GM10248 (cell line): ENCODE measurements at regions not wholly inside any gene's neighbourhood (a gene's known extent, or its start where the extent isn't known, plus 50 kb on each side); places are given as distances from the start of the nearest gene placed in this dataset.
"Not testable (repeated sequence)": the region's sequence is repeated elsewhere in the genome, so short reads cannot be mapped to it uniquely, and the experiment has no call there.

Source experiments
- CTCF ChIA-PET: fragments of 300-600 bp; sonication (Branson Sonifier 250); formaldehyde crosslinking; extraction: SDS; loops from one replicate; lab custom pipeline; 2021; ENCODE audit warnings: antibody characterized with exemption; lab: Yijun Ruan, JAX
- POLR2A ChIA-PET: fragments of 350-650 bp; sonication (Branson Sonifier 250); formaldehyde crosslinking; extraction: SDS; loops from one replicate; lab custom pipeline; 2020; ENCODE audit warnings: antibody characterized with exemption; lab: Yijun Ruan, JAX
- DNase-seq: peaks from one replicate; pipeline ENCODE4 v3.0.0; 2012; ENCODE audit errors: extremely low spot score
- TF ChIP-seq, protein P1 (sequence below): IDR thresholded peaks from 2 replicates; pipeline ENCODE4 v1.5.1; 2012; ENCODE audit warnings: mild to moderate bottlenecking, low read depth; ENCODE audit errors: extremely low read depth, missing control alignments, control extremely low read depth

DNA sequence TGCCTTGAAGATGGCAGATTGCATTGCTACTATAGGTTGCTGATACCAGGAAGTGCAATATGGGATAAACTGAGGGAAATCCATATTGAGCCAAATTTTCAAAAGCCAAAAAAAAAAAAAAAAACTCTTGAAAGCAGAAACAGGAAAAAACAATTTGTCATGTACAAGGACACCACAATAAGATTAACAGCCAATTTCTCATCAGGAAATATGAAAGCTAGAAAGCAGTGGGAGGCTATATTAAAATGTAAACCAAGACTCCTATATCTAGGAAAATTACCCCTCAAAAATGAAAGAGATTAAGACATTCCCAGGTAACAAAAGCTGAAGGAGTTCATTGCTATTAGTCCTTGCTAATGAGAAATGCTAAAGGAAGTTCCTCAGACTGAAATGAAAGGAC is 462.8 kb upstream of the DPH6 start:
- POLR2A ChIA-PET, result no interaction called here
- TF ChIP-seq, protein P1, sequence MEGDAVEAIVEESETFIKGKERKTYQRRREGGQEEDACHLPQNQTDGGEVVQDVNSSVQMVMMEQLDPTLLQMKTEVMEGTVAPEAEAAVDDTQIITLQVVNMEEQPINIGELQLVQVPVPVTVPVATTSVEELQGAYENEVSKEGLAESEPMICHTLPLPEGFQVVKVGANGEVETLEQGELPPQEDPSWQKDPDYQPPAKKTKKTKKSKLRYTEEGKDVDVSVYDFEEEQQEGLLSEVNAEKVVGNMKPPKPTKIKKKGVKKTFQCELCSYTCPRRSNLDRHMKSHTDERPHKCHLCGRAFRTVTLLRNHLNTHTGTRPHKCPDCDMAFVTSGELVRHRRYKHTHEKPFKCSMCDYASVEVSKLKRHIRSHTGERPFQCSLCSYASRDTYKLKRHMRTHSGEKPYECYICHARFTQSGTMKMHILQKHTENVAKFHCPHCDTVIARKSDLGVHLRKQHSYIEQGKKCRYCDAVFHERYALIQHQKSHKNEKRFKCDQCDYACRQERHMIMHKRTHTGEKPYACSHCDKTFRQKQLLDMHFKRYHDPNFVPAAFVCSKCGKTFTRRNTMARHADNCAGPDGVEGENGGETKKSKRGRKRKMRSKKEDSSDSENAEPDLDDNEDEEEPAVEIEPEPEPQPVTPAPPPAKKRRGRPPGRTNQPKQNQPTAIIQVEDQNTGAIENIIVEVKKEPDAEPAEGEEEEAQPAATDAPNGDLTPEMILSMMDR, result no peak
- CTCF ChIA-PET, result interaction anchor here (1.1 to 1.2 kb wide), 2 partner anchors 10 to 11 kb away, joined by 4 read pairs; no protein-coding TSS in a partner anchor
- no peak for DNase-seq

- CTCF ChIA-PET, result no interaction called here
- TF ChIP-seq, protein P1, result no peak
- POLR2A ChIA-PET, result no interaction called here
- no peak for DNase-seq
Observed at GRCh38 chr15:36024031-36024688, 478.2 kb upstream of the DPH6 start.

- POLR2A ChIA-PET, result no interaction called here
- TF ChIP-seq, protein P1, result no peak
- CTCF ChIA-PET, result no interaction called here
- no peak for DNase-seq
Observed at GRCh38 chr15:36026627-36027283, 480.8 kb upstream of the DPH6 start.

- POLR2A ChIA-PET, result no interaction called here
- CTCF ChIA-PET, result no interaction called here
- no peak for DNase-seq
- TF ChIP-seq, protein P1, result no peak
Observed at GRCh38 chr15:36029606-36030210, 483.7 kb upstream of the DPH6 start.

DNA sequence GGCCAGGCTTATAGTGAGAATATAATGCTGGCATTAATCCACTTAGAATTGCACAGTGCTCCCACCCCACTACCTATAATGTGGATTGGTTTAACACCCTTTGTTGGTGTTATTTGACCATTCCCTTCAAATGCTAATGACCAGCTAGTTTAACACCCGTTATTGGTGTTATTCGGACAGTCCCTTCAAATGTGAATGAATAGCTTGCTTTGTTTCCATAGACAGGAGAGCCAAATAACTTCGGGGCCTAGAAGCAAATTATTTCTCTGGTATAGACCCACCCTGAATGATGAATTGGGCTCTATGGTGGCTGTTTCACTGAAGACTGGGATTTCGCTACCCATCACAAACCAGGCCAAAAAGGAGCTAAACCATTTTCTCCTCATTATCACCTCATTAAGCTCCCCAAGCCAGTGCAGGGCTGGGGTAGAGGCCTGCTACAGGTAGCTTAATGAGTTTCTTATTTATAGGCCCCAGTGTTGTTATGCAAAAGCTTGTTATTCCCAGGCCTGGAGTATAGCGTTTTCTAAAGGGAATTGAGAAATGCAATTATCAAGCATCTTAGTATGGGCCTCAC is 494.1 kb upstream of the DPH6 start:
- POLR2A ChIA-PET, result no interaction called here
- DNase-seq, result no peak
- CTCF ChIA-PET, result interaction anchor here (0.9 to 2.2 kb wide), 4 partner anchors 9 to 30 kb away, joined by 4 to 8 read pairs (median 4); no protein-coding TSS in a partner anchor
- TF ChIP-seq, protein P1, result no peak

GRCh38 chr15:36047018-36047716 is 501.2 kb upstream of the DPH6 start:
- CTCF ChIA-PET, POLR2A ChIA-PET: not testable (repeated sequence)

More at GRCh38 chr15:36047018-36047716, 501.2 kb upstream of the DPH6 start:
- DNase-seq, result not testable (repeated sequence)
